ENCODE measurements at regions not wholly inside any gene's neighbourhood (a gene's known extent, or its start where the extent isn't known, plus 50 kb on each side); places are given as distances from the start of the nearest gene placed in this dataset.

DNA sequence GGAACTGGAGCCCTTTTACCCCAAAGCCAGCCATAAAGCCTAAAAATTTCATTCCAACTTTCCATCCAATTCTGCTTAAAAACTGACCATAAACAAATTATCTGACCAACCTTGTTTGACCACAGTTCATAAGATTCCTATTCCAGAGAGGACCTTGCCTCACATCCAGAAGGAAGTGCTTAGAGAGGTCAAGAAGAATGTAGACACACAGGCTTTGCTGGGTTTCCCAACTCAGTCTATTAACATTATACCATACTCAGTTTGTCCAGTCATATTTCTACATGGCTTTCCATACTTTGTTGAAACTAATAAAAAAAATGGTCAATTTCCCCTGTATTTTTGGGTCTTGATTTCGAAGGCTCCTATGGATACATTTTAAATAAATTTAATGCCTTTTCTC lies 1522.5 kb downstream of the ARAP2 start:
- TF ChIP-seq EZH2phosphoT487 (IDR thresholded peaks at IDR 0.05; ENCODE audit: insufficient read depth, low read depth): no peak
- no peak for TF ChIP-seq EZH2 (IDR thresholded peaks at IDR 0.05; ENCODE audit: insufficient read depth, poor library complexity, severe bottlenecking)
